RWPE1 (cell line): ENCODE measurements at regions not wholly inside any gene's neighbourhood (a gene's known extent, or its start where the extent isn't known, plus 50 kb on each side); places are given as distances from the start of the nearest gene placed in this dataset.
"Not testable (repeated sequence)": the region's sequence is repeated elsewhere in the genome, so short reads cannot be mapped to it uniquely, and the experiment has no call there.

Source experiments
- CTCF ChIA-PET: fragments of 350-600 bp; sonication (Branson Sonifier 250); formaldehyde crosslinking; extraction: SDS; loops from one replicate; lab custom pipeline; 2021; lab: Yijun Ruan, JAX
- POLR2A ChIA-PET: fragments of 400-600 bp; formaldehyde crosslinking; extraction: SDS; loops from one replicate; lab custom pipeline; 2020; ENCODE audit warnings: antibody characterized with exemption; ENCODE audit not compliant: low non-redundant PET; lab: Yijun Ruan, JAX
- DNase-seq: peaks from one replicate; pipeline ENCODE4 v3.0.0; 2012; ENCODE audit warnings: low spot score
- H3K27ac ChIP-seq: fragments of 450-650 bp; 2 replicates; pipeline ENCODE4 v1.5.1; 2017

- DNase-seq, H3K27ac ChIP-seq, POLR2A ChIA-PET, CTCF ChIA-PET: not testable (repeated sequence)
Observed at GRCh38 chr21:10359120-10359519, 162.3 kb upstream of the TPTE start.

- DNase-seq, POLR2A ChIA-PET, H3K27ac ChIP-seq, CTCF ChIA-PET: not testable (repeated sequence)
Observed at GRCh38 chr21:10359911-10360310, 161.5 kb upstream of the TPTE start.

GRCh38 chr21:10361214-10361736 is 160.1 kb upstream of the TPTE start:
- DNase-seq, POLR2A ChIA-PET, H3K27ac ChIP-seq, CTCF ChIA-PET: not testable (repeated sequence)

GRCh38 chr21:10362816-10363215 is 158.6 kb upstream of the TPTE start:
- DNase-seq, CTCF ChIA-PET, POLR2A ChIA-PET, H3K27ac ChIP-seq: not testable (repeated sequence)

- POLR2A ChIA-PET, DNase-seq, CTCF ChIA-PET, H3K27ac ChIP-seq: not testable (repeated sequence)
Observed at GRCh38 chr21:10363321-10363720, 158.1 kb upstream of the TPTE start.

GRCh38 chr21:10366210-10366609 is 155.2 kb upstream of the TPTE start:
- H3K27ac ChIP-seq, POLR2A ChIA-PET, DNase-seq, CTCF ChIA-PET: not testable (repeated sequence)

GRCh38 chr21:10367586-10367985 is 153.8 kb upstream of the TPTE start:
- POLR2A ChIA-PET, DNase-seq, CTCF ChIA-PET, H3K27ac ChIP-seq: not testable (repeated sequence)

GRCh38 chr21:10368323-10368798 is 153.0 kb upstream of the TPTE start:
- DNase-seq, H3K27ac ChIP-seq, POLR2A ChIA-PET, CTCF ChIA-PET: not testable (repeated sequence)

GRCh38 chr21:10369289-10369688 is 152.1 kb upstream of the TPTE start:
- CTCF ChIA-PET, DNase-seq, H3K27ac ChIP-seq, POLR2A ChIA-PET: not testable (repeated sequence)

- H3K27ac ChIP-seq, CTCF ChIA-PET, DNase-seq, POLR2A ChIA-PET: not testable (repeated sequence)
Observed at GRCh38 chr21:10377758-10378157, 143.6 kb upstream of the TPTE start.

GRCh38 chr21:10379816-10380215 is 141.6 kb upstream of the TPTE start:
- H3K27ac ChIP-seq, POLR2A ChIA-PET, DNase-seq, CTCF ChIA-PET: not testable (repeated sequence)

- CTCF ChIA-PET, POLR2A ChIA-PET, H3K27ac ChIP-seq, DNase-seq: not testable (repeated sequence)
Observed at GRCh38 chr21:10381687-10382060, 139.7 kb upstream of the TPTE start.

GRCh38 chr21:10382135-10382534 is 139.2 kb upstream of the TPTE start:
- CTCF ChIA-PET, H3K27ac ChIP-seq, DNase-seq, POLR2A ChIA-PET: not testable (repeated sequence)

- H3K27ac ChIP-seq, CTCF ChIA-PET, DNase-seq, POLR2A ChIA-PET: not testable (repeated sequence)
Observed at GRCh38 chr21:10382580-10382979, 138.8 kb upstream of the TPTE start.

GRCh38 chr21:10383571-10383970 is 137.8 kb upstream of the TPTE start:
- DNase-seq, CTCF ChIA-PET, POLR2A ChIA-PET, H3K27ac ChIP-seq: not testable (repeated sequence)

GRCh38 chr21:10384304-10384861 is 137.0 kb upstream of the TPTE start:
- POLR2A ChIA-PET, H3K27ac ChIP-seq, DNase-seq, CTCF ChIA-PET: not testable (repeated sequence)

- POLR2A ChIA-PET, H3K27ac ChIP-seq, DNase-seq, CTCF ChIA-PET: not testable (repeated sequence)
Observed at GRCh38 chr21:10385202-10385601, 136.2 kb upstream of the TPTE start.

- DNase-seq, H3K27ac ChIP-seq, POLR2A ChIA-PET, CTCF ChIA-PET: not testable (repeated sequence)
Observed at GRCh38 chr21:10385898-10386527, 135.4 kb upstream of the TPTE start.
